ENCODE measurements at regions not wholly inside any gene's neighbourhood (a gene's known extent, or its start where the extent isn't known, plus 50 kb on each side); places are given as distances from the start of the nearest gene placed in this dataset.

GRCh38 chr13:74889321-74889720 is 592.6 kb downstream of the TBC1D4 start:
- no peak for TF ChIP-seq ARNT (IDR thresholded peaks at IDR 0.05)
- TF ChIP-seq CENPT (CRISPR knock-in tag; IDR thresholded peaks at IDR 0.05; ENCODE audit: low read depth) = no peak
- TF ChIP-seq ZBTB26 (CRISPR knock-in tag; IDR thresholded peaks at IDR 0.05; ENCODE audit: borderline replicate concordance) = no peak
- no peak for TF ChIP-seq ZNF281 (CRISPR knock-in tag; IDR thresholded peaks at IDR 0.05; ENCODE audit: borderline replicate concordance)
- TF ChIP-seq ZNF282 (IDR thresholded peaks at IDR 0.05; ENCODE audit: partially characterized antibody) = no peak
- TF ChIP-seq MAFF (IDR thresholded peaks at IDR 0.05; ENCODE audit: low read depth, low read length) = no peak
- no peak for TF ChIP-seq MAX (IDR thresholded peaks at IDR 0.05)
